ENCODE measurements at regions not wholly inside any gene's neighbourhood (a gene's known extent, or its start where the extent isn't known, plus 50 kb on each side); places are given as distances from the start of the nearest gene placed in this dataset.
A peak's percentile ranks its signal among the peaks of the same experiment; 100 is the strongest.

- TF ChIP-seq RXRA (IDR thresholded peaks at IDR 0.05) (no peak), FOXA2 (IDR thresholded peaks at IDR 0.05) (no peak), HNF4G (IDR thresholded peaks at IDR 0.05) (no peak), JUND (IDR thresholded peaks at IDR 0.05) (no peak), GABPA (IDR thresholded peaks at IDR 0.05 in 1 of 2, conservative IDR thresholded peaks at IDR 0.05 in 1 of 2) (no peak)
- WGBS = 45% methylated on average over 6 of the region's 6 CpGs
- H3K9me3 ChIP-seq (ENCODE audit: control insufficient read depth in 4 of 4, low read length in 3 of 4) = no peaks in the 10 kb centered on the region
- H3K27ac ChIP-seq (ENCODE audit: low read depth in 1 of 2, low read length in 2 of 2) = no peak overlapping the region
- peak overlapping the region; percentile 13 to 21 (median 13) for H3K4me3 ChIP-seq (ENCODE audit: low read depth in 1 of 3, low read length in 3 of 3)
- no peaks in the 10 kb centered on the region for H3K27me3 ChIP-seq (ENCODE audit: control insufficient read depth in 4 of 4, insufficient read depth in 4 of 4, low read length in 3 of 4)
- DNase-seq (ENCODE audit: low spot score) = no peak
- H3K36me3 ChIP-seq (ENCODE audit: control insufficient read depth in 4 of 4, insufficient read depth in 3 of 4, low read depth in 1 of 4, low read length in 3 of 4) = no peaks in the 10 kb centered on the region
- H3K9ac ChIP-seq (ENCODE audit: low read depth in 1 of 2, low read length in 2 of 2) = peak overlapping the region in 1 of 2 donors; percentile 12
- H3K4me1 ChIP-seq (ENCODE audit: control insufficient read depth in 4 of 4, insufficient read depth in 4 of 4, low read length in 3 of 4) = no peaks in the 10 kb centered on the region
These were observed 2220.8 kb upstream of the PCDH20 start for GRCh38 chr13:63636316-63636993.

- H3K36me3 ChIP-seq (ENCODE audit: control insufficient read depth in 4 of 4, insufficient read depth in 3 of 4, low read depth in 1 of 4, low read length in 3 of 4) = no peaks in the 10 kb centered on the region
- no peaks in the 10 kb centered on the region for H3K4me1 ChIP-seq (ENCODE audit: control insufficient read depth in 4 of 4, insufficient read depth in 4 of 4, low read length in 3 of 4)
- no peaks in the 10 kb centered on the region for H3K9me3 ChIP-seq (ENCODE audit: control insufficient read depth in 4 of 4, low read length in 3 of 4)
- no peak for DNase-seq (ENCODE audit: low spot score)
- H3K27me3 ChIP-seq (ENCODE audit: control insufficient read depth in 4 of 4, insufficient read depth in 4 of 4, low read length in 3 of 4) = no peaks in the 10 kb centered on the region
- H3K27ac ChIP-seq (ENCODE audit: low read depth in 1 of 2, low read length in 2 of 2) = no peak overlapping the region
- 60% methylated on average over 3 of the region's 3 CpGs for WGBS
- H3K9ac ChIP-seq (ENCODE audit: low read depth in 1 of 2, low read length in 2 of 2) = no peak overlapping the region
- TF ChIP-seq YY1 (IDR thresholded peaks at IDR 0.05) = no peak
- TF ChIP-seq HNF4A (conservative IDR thresholded peaks at IDR 0.05) = no peak
- TF ChIP-seq RAD21 (IDR thresholded peaks at IDR 0.05) = no peak
- no peak for TF ChIP-seq ZBTB33 (IDR thresholded peaks at IDR 0.05)
- no peak for TF ChIP-seq MAX (IDR thresholded peaks at IDR 0.05)
- TF ChIP-seq CTCF (IDR thresholded peaks at IDR 0.05; ENCODE audit: low read depth, low read length, missing input control) = no peak
- TF ChIP-seq GABPA (IDR thresholded peaks at IDR 0.05 in 1 of 2, conservative IDR thresholded peaks at IDR 0.05 in 1 of 2) = no peak
- TF ChIP-seq EGR1 (IDR thresholded peaks at IDR 0.05; ENCODE audit: low read depth in 2 of 2) = no peak
- TF ChIP-seq SP1 (IDR thresholded peaks at IDR 0.05) = no peak
- TF ChIP-seq REST (IDR thresholded peaks at IDR 0.05) = no peak
- no peak for TF ChIP-seq JUND (IDR thresholded peaks at IDR 0.05)
- TF ChIP-seq HNF4G (IDR thresholded peaks at IDR 0.05) = no peak
- no peak for TF ChIP-seq RXRA (IDR thresholded peaks at IDR 0.05)
- no peak for TF ChIP-seq TAF1 (conservative IDR thresholded peaks at IDR 0.05)
- H3K4me3 ChIP-seq (ENCODE audit: low read depth in 1 of 3, low read length in 3 of 3) = no peak overlapping the region
These were observed 2216.7 kb upstream of the PCDH20 start for GRCh38 chr13:63632321-63632720.

Data from liver (tissue), 8 donors.